OCI-LY7 (cell line): ENCODE measurements at regions not wholly inside any gene's neighbourhood (a gene's known extent, or its start where the extent isn't known, plus 50 kb on each side); places are given as distances from the start of the nearest gene placed in this dataset.
"Not testable (repeated sequence)": the region's sequence is repeated elsewhere in the genome, so short reads cannot be mapped to it uniquely, and the experiment has no call there.

Experiments used
- BruUV-seq: library from RNA; stranded (reverse); fragments of 400-500 nt; replicated peaks from 2 replicates; lab custom pipeline; 2021; lab: Mats Ljungman, UMichigan
- CTCF ChIA-PET: fragments of 300-600 bp; sonication (Branson Sonifier 250); formaldehyde crosslinking; loops from one replicate; lab custom pipeline; 2022; ENCODE audit warnings: antibody characterized with exemption; ENCODE audit not compliant: unreplicated experiment; lab: Charles Lee
- POLR2A ChIA-PET: fragments of 300-600 bp; sonication (Branson Sonifier 250); formaldehyde crosslinking; loops from one replicate; lab custom pipeline; 2022; ENCODE audit warnings: antibody characterized with exemption; lab: Charles Lee
- DNase-seq: peaks from one replicate; pipeline ENCODE4 v3.0.0-alpha.2; 2015; ENCODE audit warnings: low spot score
- H2AFZ ChIP-seq: fragments of 200-600 bp; sonication (generic), shearing (Covaris generic); 2 replicates; pipeline ENCODE4 v1.6.1; 2014; ENCODE audit warnings: mild to moderate bottlenecking, antibody characterized with exemption, low read length, moderate library complexity
- H3K27ac ChIP-seq: fragments of 200-600 bp; sonication (generic); 2 replicates; pipeline ENCODE4 v1.5.1; 2014; ENCODE audit warnings: mixed run types, low read depth, mild to moderate bottlenecking, moderate library complexity, low read length, inconsistent platforms; ENCODE audit not compliant: poor library complexity, severe bottlenecking
- H3K36me3 ChIP-seq: fragments of 200-600 bp; sonication (generic); 2 replicates; pipeline ENCODE4 v1.6.1; 2014; ENCODE audit warnings: mild to moderate bottlenecking, antibody characterized with exemption, low read length, moderate library complexity, mixed read lengths; ENCODE audit not compliant: insufficient read depth
- H3K4me1 ChIP-seq: fragments of 200-600 bp; sonication (generic); 2 replicates; pipeline ENCODE4 v1.5.1; 2014; ENCODE audit warnings: mild to moderate bottlenecking, low read length; ENCODE audit not compliant: insufficient read depth, poor library complexity, severe bottlenecking
- H3K4me2 ChIP-seq: fragments of 200-600 bp; sonication (generic); 2 replicates; pipeline ENCODE4 v1.6.1; 2014; ENCODE audit warnings: mild to moderate bottlenecking, low read length
- H3K4me3 ChIP-seq: fragments of 200-600 bp; sonication (generic); 2 replicates; pipeline ENCODE4 v1.5.1; 2014; ENCODE audit warnings: mild to moderate bottlenecking, low read depth, low read length; ENCODE audit not compliant: poor library complexity, severe bottlenecking
- H3K79me2 ChIP-seq: fragments of 200-600 bp; sonication (generic); 2 replicates; pipeline ENCODE4 v1.6.1; 2016; ENCODE audit warnings: low read depth, mild to moderate bottlenecking, low read length, moderate library complexity, mixed read lengths; ENCODE audit not compliant: insufficient read depth
- H3K9me2 ChIP-seq: fragments of 200-600 bp; sonication (generic); 2 replicates; pipeline ENCODE4 v1.6.1; 2016; ENCODE audit warnings: mild to moderate bottlenecking, low read length, mixed read lengths; ENCODE audit not compliant: insufficient read depth
- H3K9me3 ChIP-seq: fragments of 200-600 bp; sonication (generic); 2 replicates; pipeline ENCODE4 v1.6.1; 2014; ENCODE audit warnings: mild to moderate bottlenecking, mixed run types, low read length, mixed read lengths
- H4K20me1 ChIP-seq: fragments of 200-600 bp; sonication (generic); 2 replicates; pipeline ENCODE4 v1.6.1; 2014; ENCODE audit warnings: mild to moderate bottlenecking, antibody characterized with exemption, low read length, moderate library complexity, mixed read lengths; ENCODE audit not compliant: insufficient read depth
- CTCF ChIP-seq: fragments of 200-600 bp; sonication (generic); conservative IDR thresholded peaks from 2 replicates; pipeline ENCODE4 v1.5.1; 2014; ENCODE audit warnings: mild to moderate bottlenecking, antibody characterized with exemption, low read length, moderate library complexity, mixed read lengths
- EZH2phosphoT487 ChIP-seq: fragments of 200-600 bp; sonication (generic); IDR thresholded peaks from 2 replicates; pipeline ENCODE4 v1.6.1; 2018; ENCODE audit warnings: low read depth, borderline replicate concordance, mild to moderate bottlenecking, mixed run types, antibody characterized with exemption, low read length, moderate library complexity, mixed read lengths
- intact Hi-C: fragments of 100-400 bp; cut with micrococcal nuclease; formaldehyde crosslinking; loops from one replicate; pipeline ENCODE4 v1.10.0; 2022; ENCODE audit not compliant: unreplicated experiment

GRCh38 chr13:90276216-90276615, 1071.3 kb upstream of the MIR17HG start:
- H3K9me3 ChIP-seq: peaks cover 8% of the 10 kb centered on the region; the same call in 1 of the 2 replicates
- H3K27ac ChIP-seq: no peak overlapping the region
- no peaks in the 10 kb centered on the region for H3K36me3 ChIP-seq
- H3K9me2 ChIP-seq: 0 out of 2 replicates have a peak, but pooled peaks cover 3% of the 10 kb centered on the region
- H3K4me2 ChIP-seq: no peak overlapping the region
- no peak overlapping the region for H3K4me3 ChIP-seq
- no peaks in the 10 kb centered on the region for H4K20me1 ChIP-seq
- no peaks in the 10 kb centered on the region for H3K79me2 ChIP-seq
- TF ChIP-seq CTCF: no peak
- no peaks in the 10 kb centered on the region for H3K4me1 ChIP-seq
- BruUV-seq: no TSS peak
- no peak overlapping the region for H2AFZ ChIP-seq
- POLR2A ChIA-PET: interaction anchor here (0.6 to 1.1 kb wide), 2 partner anchors 11 to 61 kb away, joined by 3 to 4 read pairs; no protein-coding TSS in a partner anchor
- CTCF ChIA-PET: no interaction called here
- intact Hi-C loops: no loop called here
- no peak for DNase-seq

DNA sequence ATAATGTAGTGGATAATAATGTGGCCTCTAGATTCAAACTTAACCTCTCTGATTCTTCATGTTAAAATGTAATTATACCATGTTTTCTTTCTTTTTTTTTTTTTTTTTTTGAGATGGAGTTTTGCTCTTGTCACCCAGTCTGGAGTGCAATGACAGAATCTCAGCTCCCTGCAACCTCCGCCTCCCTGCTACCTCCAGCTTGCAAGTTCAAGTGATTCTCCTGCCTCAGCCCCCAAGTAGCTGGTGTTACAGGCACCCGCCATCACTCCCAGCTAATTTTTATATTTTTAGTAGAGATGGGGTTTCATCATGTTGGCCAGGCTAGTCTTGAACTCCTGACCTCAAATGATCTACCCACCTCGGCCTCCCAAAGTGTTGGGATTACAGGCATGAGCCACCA, 1069.3 kb upstream of the MIR17HG start:
- H4K20me1 ChIP-seq, H3K4me1 ChIP-seq, CTCF ChIA-PET, H3K9me3 ChIP-seq, H3K9me2 ChIP-seq, H3K79me2 ChIP-seq, H3K27ac ChIP-seq, H3K4me3 ChIP-seq, H2AFZ ChIP-seq, H3K36me3 ChIP-seq, H3K4me2 ChIP-seq, DNase-seq, BruUV-seq, intact Hi-C loops: not testable (repeated sequence)
- POLR2A ChIA-PET: interaction anchor here (0.7 to 2.2 kb wide), 5 partner anchors 12 to 491 kb away, joined by 3 to 6 read pairs (median 4); no protein-coding TSS in a partner anchor

- intact Hi-C loops: no loop called here
- CTCF ChIA-PET: no interaction called here
- Histone ChIP-seq H3K27ac (no peak overlapping the region), H3K4me1 (no peaks in the 10 kb centered on the region), H3K9me2 (no peaks in the 10 kb centered on the region), H2AFZ (no peak overlapping the region), H3K4me2 (no peak overlapping the region), H3K36me3 (no peaks in the 10 kb centered on the region), H4K20me1 (no peaks in the 10 kb centered on the region), H3K4me3 (no peak overlapping the region), H3K79me2 (no peaks in the 10 kb centered on the region), H3K9me3 (no peaks in the 10 kb centered on the region)
- BruUV-seq: no TSS peak
- TF ChIP-seq EZH2phosphoT487 (no peak), CTCF (no peak)
- no peak for DNase-seq
- POLR2A ChIA-PET: interaction anchor here (0.6 to 2.8 kb wide), 3 partner anchors 10 to 1199 kb away, joined by 3 to 20 read pairs (median 7); no protein-coding TSS in a partner anchor
Observed at GRCh38 chr13:90281709-90282108, 1065.8 kb upstream of the MIR17HG start.
